ENCODE measurements at regions not wholly inside any gene's neighbourhood (a gene's known extent, or its start where the extent isn't known, plus 50 kb on each side); places are given as distances from the start of the nearest gene placed in this dataset.

DNA sequence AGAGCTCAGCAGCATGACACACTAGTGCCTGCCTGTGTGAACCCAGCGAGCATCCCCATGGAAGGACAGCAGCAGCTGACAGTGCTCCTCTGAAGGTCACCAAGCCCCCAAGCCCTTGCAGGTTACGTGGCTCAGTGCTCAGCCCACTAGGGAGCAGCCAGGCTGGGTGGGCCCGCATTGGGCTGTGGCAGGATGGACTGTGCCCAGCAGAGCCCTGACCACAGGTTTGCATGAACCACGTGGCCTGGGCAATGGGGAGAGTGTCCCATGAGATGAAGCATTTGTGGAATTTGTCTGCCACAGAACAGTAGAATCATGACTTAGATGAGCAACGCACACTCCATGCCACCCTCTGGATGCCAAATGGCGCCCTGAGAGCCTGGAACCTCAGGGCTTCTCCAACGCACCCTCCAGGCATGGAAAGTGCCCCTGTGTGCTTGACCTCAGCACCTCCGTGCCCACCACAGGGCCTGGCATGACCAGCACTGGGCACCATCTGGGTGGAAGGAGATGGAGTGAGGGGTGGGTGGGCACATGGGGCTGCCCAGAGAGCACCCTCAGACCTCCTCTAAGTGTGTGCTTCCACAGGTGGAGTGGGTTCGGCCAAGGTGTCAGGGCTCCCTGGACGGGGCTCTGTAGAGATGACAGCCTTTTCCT lies 216.1 kb upstream of the RAB6C start:
- H3K36me3 ChIP-seq (ENCODE audit: control insufficient read depth in 2 of 2, extremely low read depth in 1 of 2, insufficient read depth in 2 of 2, low read length in 2 of 2), result no peaks in the 10 kb centered on the region
- H3K9ac ChIP-seq (ENCODE audit: control insufficient read depth, extremely low read depth, insufficient read depth, low read length), result no peak overlapping the region
- DNase-seq (ENCODE audit: low read depth, low spot score), result no peak
- no peaks in the 10 kb centered on the region for H3K4me1 ChIP-seq (ENCODE audit: control insufficient read depth, extremely low read depth, insufficient read depth, low read length)
- no peaks in the 10 kb centered on the region for H3K9me3 ChIP-seq (ENCODE audit: control insufficient read depth, low read depth, low read length)
- H2AFZ ChIP-seq (ENCODE audit: control insufficient read depth, low read length), result no peak overlapping the region
- no peaks in the 10 kb centered on the region for H4K20me1 ChIP-seq (ENCODE audit: control insufficient read depth, extremely low read depth, insufficient read depth, low read length)
- no peaks in the 10 kb centered on the region for H3K27me3 ChIP-seq (ENCODE audit: control insufficient read depth, extremely low read depth, insufficient read depth, low read length)
- FAIRE-seq, result no peak
- dilution Hi-C loops (cut with MboI; ENCODE audit: extremely low pct_ligation_motif_present, low sequenced_read_pairs), result no loop called here
- no peak for TF ChIP-seq EZH2 (IDR thresholded peaks at IDR 0.05; ENCODE audit: low read length)
- TF ChIP-seq, protein P1, sequence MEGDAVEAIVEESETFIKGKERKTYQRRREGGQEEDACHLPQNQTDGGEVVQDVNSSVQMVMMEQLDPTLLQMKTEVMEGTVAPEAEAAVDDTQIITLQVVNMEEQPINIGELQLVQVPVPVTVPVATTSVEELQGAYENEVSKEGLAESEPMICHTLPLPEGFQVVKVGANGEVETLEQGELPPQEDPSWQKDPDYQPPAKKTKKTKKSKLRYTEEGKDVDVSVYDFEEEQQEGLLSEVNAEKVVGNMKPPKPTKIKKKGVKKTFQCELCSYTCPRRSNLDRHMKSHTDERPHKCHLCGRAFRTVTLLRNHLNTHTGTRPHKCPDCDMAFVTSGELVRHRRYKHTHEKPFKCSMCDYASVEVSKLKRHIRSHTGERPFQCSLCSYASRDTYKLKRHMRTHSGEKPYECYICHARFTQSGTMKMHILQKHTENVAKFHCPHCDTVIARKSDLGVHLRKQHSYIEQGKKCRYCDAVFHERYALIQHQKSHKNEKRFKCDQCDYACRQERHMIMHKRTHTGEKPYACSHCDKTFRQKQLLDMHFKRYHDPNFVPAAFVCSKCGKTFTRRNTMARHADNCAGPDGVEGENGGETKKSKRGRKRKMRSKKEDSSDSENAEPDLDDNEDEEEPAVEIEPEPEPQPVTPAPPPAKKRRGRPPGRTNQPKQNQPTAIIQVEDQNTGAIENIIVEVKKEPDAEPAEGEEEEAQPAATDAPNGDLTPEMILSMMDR (optimal IDR thresholded peaks at IDR 0.05 in 1 of 3, IDR thresholded peaks at IDR 0.05 in 1 of 3, conservative IDR thresholded peaks at IDR 0.05 in 1 of 3; ENCODE audit: extremely low read depth in 1 of 3, insufficient read depth in 2 of 3, low read length in 3 of 3), result no peak
- H3K9me1 ChIP-seq (ENCODE audit: control insufficient read depth, extremely low read depth, insufficient read depth, low read length), result no peaks in the 10 kb centered on the region
- no peaks in the 10 kb centered on the region for H3K79me2 ChIP-seq (ENCODE audit: control insufficient read depth, insufficient read depth, low read length)
- H3K4me3 ChIP-seq (ENCODE audit: control insufficient read depth in 2 of 3, extremely low read depth in 1 of 3, insufficient read depth in 2 of 3, low read depth in 1 of 3, low read length in 3 of 3), result no peak overlapping the region
- H3K4me2 ChIP-seq (ENCODE audit: control insufficient read depth, extremely low read depth, insufficient read depth, low read depth, low read length), result no peak overlapping the region
- no peak overlapping the region for H3K27ac ChIP-seq (ENCODE audit: control insufficient read depth, insufficient read depth, low read length)

- dilution Hi-C loops (cut with MboI; ENCODE audit: extremely low pct_ligation_motif_present, low sequenced_read_pairs), result no loop called here
Observed at GRCh38 chr2:129763966-129764365, 215.5 kb upstream of the RAB6C start.

More at GRCh38 chr2:129763966-129764365, 215.5 kb upstream of the RAB6C start:
- H4K20me1 ChIP-seq (ENCODE audit: control insufficient read depth, extremely low read depth, insufficient read depth, low read length), result no peaks in the 10 kb centered on the region
- no peak overlapping the region for H2AFZ ChIP-seq (ENCODE audit: control insufficient read depth, low read length)
- no peak for TF ChIP-seq EZH2 (IDR thresholded peaks at IDR 0.05; ENCODE audit: low read length)
- TF ChIP-seq, protein P1 (optimal IDR thresholded peaks at IDR 0.05 in 1 of 3, IDR thresholded peaks at IDR 0.05 in 1 of 3, conservative IDR thresholded peaks at IDR 0.05 in 1 of 3; ENCODE audit: extremely low read depth in 1 of 3, insufficient read depth in 2 of 3, low read length in 3 of 3), result no peak
- no peaks in the 10 kb centered on the region for H3K9me3 ChIP-seq (ENCODE audit: control insufficient read depth, low read depth, low read length)
- H3K4me1 ChIP-seq (ENCODE audit: control insufficient read depth, extremely low read depth, insufficient read depth, low read length), result no peaks in the 10 kb centered on the region
- no peaks in the 10 kb centered on the region for H3K9me1 ChIP-seq (ENCODE audit: control insufficient read depth, extremely low read depth, insufficient read depth, low read length)
- H3K79me2 ChIP-seq (ENCODE audit: control insufficient read depth, insufficient read depth, low read length), result no peaks in the 10 kb centered on the region
- DNase-seq (ENCODE audit: low read depth, low spot score) (no peak), FAIRE-seq (no peak)
- no peak overlapping the region for H3K9ac ChIP-seq (ENCODE audit: control insufficient read depth, extremely low read depth, insufficient read depth, low read length)
- H3K4me3 ChIP-seq (ENCODE audit: control insufficient read depth in 2 of 3, extremely low read depth in 1 of 3, insufficient read depth in 2 of 3, low read depth in 1 of 3, low read length in 3 of 3), result no peak overlapping the region
- no peak overlapping the region for H3K27ac ChIP-seq (ENCODE audit: control insufficient read depth, insufficient read depth, low read length)
- no peaks in the 10 kb centered on the region for H3K36me3 ChIP-seq (ENCODE audit: control insufficient read depth in 2 of 2, extremely low read depth in 1 of 2, insufficient read depth in 2 of 2, low read length in 2 of 2)
- H3K27me3 ChIP-seq (ENCODE audit: control insufficient read depth, extremely low read depth, insufficient read depth, low read length), result no peaks in the 10 kb centered on the region
- H3K4me2 ChIP-seq (ENCODE audit: control insufficient read depth, extremely low read depth, insufficient read depth, low read depth, low read length), result no peak overlapping the region
